ENCODE measurements at regions not wholly inside any gene's neighbourhood (a gene's known extent, or its start where the extent isn't known, plus 50 kb on each side); places are given as distances from the start of the nearest gene placed in this dataset.

- no peak overlapping the region for H4K8ac ChIP-seq (ENCODE audit: extremely low read depth, insufficient read depth, low read length)
- H3K9ac ChIP-seq (replicated peaks in 1 of 4; ENCODE audit: extremely low read depth in 1 of 4, low read depth in 3 of 4, low read length in 3 of 4): no peak overlapping the region
- no peak overlapping the region for H3K23ac ChIP-seq (ENCODE audit: insufficient read length)
- FAIRE-seq (no peak), DNase-seq (ENCODE audit: low read depth in 1 of 2, low spot score in 2 of 2) (no peak)
- ChIA-PET POLR2A (ENCODE audit: partially characterized antibody) (interaction anchor here (1.2 kb wide), 1 partner anchor 110 kb away, joined by 3 read pairs; no protein-coding TSS in a partner anchor), CTCF (ENCODE audit: partially characterized antibody) (interaction anchor here (1.3 to 2.3 kb wide), 3 partner anchors 9 to 68 kb away, joined by 3 to 9 read pairs (median 5); no protein-coding TSS in a partner anchor)
- no peaks in the 10 kb centered on the region for H3K9me3 ChIP-seq (ENCODE audit: insufficient read depth in 2 of 2, low read depth in 1 of 2, low read length in 1 of 2)
- H2AFZ ChIP-seq (ENCODE audit: low read length): no peak overlapping the region
- no peak overlapping the region for H3K14ac ChIP-seq (ENCODE audit: insufficient read length)
- peaks cover 0 to 6% (median 3%) of the 10 kb centered on the region in 4 experiments; a peak in 3 of 7 replicates for H3K27me3 ChIP-seq (replicated peaks in 1 of 4; ENCODE audit: control insufficient read depth in 3 of 4, extremely low read depth in 1 of 4, insufficient read depth in 3 of 4, low read length in 3 of 4)
- no peak overlapping the region for H3K27ac ChIP-seq (ENCODE audit: low read depth, low read length)
- no peak overlapping the region for H3K18ac ChIP-seq (ENCODE audit: extremely low read depth, low read length)
- no peak overlapping the region for H2BK120ac ChIP-seq (replicated peaks; ENCODE audit: low read depth, low read length)
- H3K56ac ChIP-seq (replicated peaks; ENCODE audit: insufficient read length, low read depth, low read length): no peak overlapping the region
- H3K23me2 ChIP-seq (ENCODE audit: low read depth, low read length): no peaks in the 10 kb centered on the region
- H2BK12ac ChIP-seq (ENCODE audit: low read depth, low read length): no peak overlapping the region
- no peak overlapping the region for H3K4me3 ChIP-seq (ENCODE audit: extremely low read depth in 1 of 4, insufficient read depth in 2 of 4, low read depth in 3 of 4, low read length in 4 of 4)
- no peak overlapping the region for H4K5ac ChIP-seq (ENCODE audit: insufficient read length, low read depth, low read length)
- H3K79me1 ChIP-seq (ENCODE audit: low read depth, low read length): no peaks in the 10 kb centered on the region
- no peaks in the 10 kb centered on the region for H3K79me2 ChIP-seq (ENCODE audit: control insufficient read depth in 1 of 2, insufficient read depth in 2 of 2, low read length in 2 of 2)
- H3K4ac ChIP-seq (replicated peaks; ENCODE audit: insufficient read length, low read depth, low read length): no peak overlapping the region
- WGBS, 2 experiments (ENCODE audit: extremely low coverage in 1 of 2, insufficient coverage in 1 of 2, insufficient read length in 1 of 2, insufficient replicate concordance in 2 of 2, low coverage in 1 of 2, low lambda C conversion rate in 2 of 2, missing lambda C conversion rate in 1 of 2): 86% methylated on average over 13 of the region's 13 CpGs; no CpG with 5 or more reads in 1 of the 2 experiments
- H2BK5ac ChIP-seq (ENCODE audit: low read depth, low read length): no peak overlapping the region
- no peak overlapping the region for H4K91ac ChIP-seq (replicated peaks; ENCODE audit: insufficient read length, low read length)
- no peaks in the 10 kb centered on the region for H3K4me1 ChIP-seq (replicated peaks in 1 of 4; ENCODE audit: control insufficient read depth in 3 of 4, insufficient read depth in 4 of 4, low read length in 3 of 4)
- no peak overlapping the region for H2BK15ac ChIP-seq (ENCODE audit: low read length)
- H2AK5ac ChIP-seq (ENCODE audit: low read depth, low read length): no peak overlapping the region
- no peaks in the 10 kb centered on the region for H4K20me1 ChIP-seq (replicated peaks in 1 of 2; ENCODE audit: control insufficient read depth in 1 of 2, insufficient read depth in 2 of 2, low read length in 2 of 2)
- H3K4me2 ChIP-seq (ENCODE audit: insufficient read depth in 1 of 2, low read depth in 2 of 2, low read length in 2 of 2): no peak overlapping the region
- no peak overlapping the region for H2BK20ac ChIP-seq (ENCODE audit: low read length)
- H3K36me3 ChIP-seq (ENCODE audit: control insufficient read depth in 2 of 4, insufficient read depth in 4 of 4, low read length in 3 of 4): no peaks in the 10 kb centered on the region
- no peak for TF ChIP-seq RBBP5 (IDR thresholded peaks at IDR 0.05; ENCODE audit: borderline replicate concordance, low read depth, low read length)
- TF ChIP-seq SIRT6 (IDR thresholded peaks at IDR 0.05; ENCODE audit: low read length): no peak
- no peak for TF ChIP-seq GTF2F1 (IDR thresholded peaks at IDR 0.05; ENCODE audit: borderline replicate concordance, low read depth, low read length)
- no peak for TF ChIP-seq NANOG (IDR thresholded peaks at IDR 0.05; ENCODE audit: insufficient read depth, low read depth, low read length, poor library complexity, severe bottlenecking)
- no peak for TF ChIP-seq RAD21 (IDR thresholded peaks at IDR 0.05 in 1 of 2, conservative IDR thresholded peaks at IDR 0.05 in 1 of 2; ENCODE audit: low read depth in 2 of 2, low read length in 2 of 2)
- TF ChIP-seq SRF (IDR thresholded peaks at IDR 0.05; ENCODE audit: low read depth, low read length): no peak
- no peak for TF ChIP-seq KDM4A (IDR thresholded peaks at IDR 0.05; ENCODE audit: low read depth, low read length, severe bottlenecking)
These were observed 75.3 kb upstream of the IGSF21 start for GRCh38 chr1:18032172-18032859.
